H9 (cell line): ENCODE measurements at regions not wholly inside any gene's neighbourhood (a gene's known extent, or its start where the extent isn't known, plus 50 kb on each side); places are given as distances from the start of the nearest gene placed in this dataset.
"Not testable (repeated sequence)": the region's sequence is repeated elsewhere in the genome, so short reads cannot be mapped to it uniquely, and the experiment has no call there.

Source experiments
- DNase-seq: peaks from one replicate; pipeline ENCODE4 v3.0.0-alpha.2; 2017
- H2AFZ ChIP-seq: one replicate; pipeline ENCODE4 v1.6.1; 2013; ENCODE audit warnings: mild to moderate bottlenecking, low read length, control low read depth, moderate library complexity
- H2AK5ac ChIP-seq: 2 replicates; pipeline ENCODE4 v1.6.1; 2013; ENCODE audit warnings: low read length, control low read depth, mixed read lengths; ENCODE audit not compliant: insufficient read length
- H2BK120ac ChIP-seq: one replicate; pipeline ENCODE4 v1.6.1; 2013; ENCODE audit warnings: low read depth, mild to moderate bottlenecking, low read length, control low read depth, inconsistent platforms; ENCODE audit not compliant: poor library complexity, severe bottlenecking
- H2BK12ac ChIP-seq: 2 replicates; pipeline ENCODE4 v1.6.1; 2013; ENCODE audit warnings: low read length, control low read depth, mixed read lengths, low read depth; ENCODE audit not compliant: insufficient read length
- H2BK15ac ChIP-seq: 2 replicates; pipeline ENCODE4 v1.6.1; 2013; ENCODE audit warnings: low read depth, low read length, control low read depth
- H2BK20ac ChIP-seq: one replicate; pipeline ENCODE4 v1.6.1; 2013; ENCODE audit warnings: low read depth, mild to moderate bottlenecking, low read length, control low read depth, inconsistent platforms; ENCODE audit not compliant: poor library complexity, severe bottlenecking
- H2BK5ac ChIP-seq: 2 replicates; pipeline ENCODE4 v1.6.1; 2013; ENCODE audit warnings: low read length, control low read depth, mixed read lengths; ENCODE audit not compliant: insufficient read length
- H3K14ac ChIP-seq: 2 replicates; pipeline ENCODE4 v1.6.1; 2013; ENCODE audit warnings: low read length, control low read depth; ENCODE audit not compliant: insufficient read depth
- H3K18ac ChIP-seq: 2 replicates; pipeline ENCODE4 v1.6.1; 2013; ENCODE audit warnings: low read depth, mild to moderate bottlenecking, mixed read lengths, low read length, control low read depth; ENCODE audit not compliant: insufficient read length
- H3K23ac ChIP-seq: 2 replicates; pipeline ENCODE4 v1.6.1; 2013; ENCODE audit warnings: low read length, control low read depth, mixed read lengths, low read depth; ENCODE audit not compliant: insufficient read length
- H3K23me2 ChIP-seq: 2 replicates; pipeline ENCODE4 v1.6.1; 2013; ENCODE audit warnings: low read depth, mild to moderate bottlenecking, mixed read lengths, low read length, control low read depth; ENCODE audit not compliant: insufficient read length, poor library complexity, severe bottlenecking
- H3K27ac ChIP-seq: 2 replicates; pipeline ENCODE4 v1.5.1; 2013; ENCODE audit warnings: low read length, control low read depth, mixed read lengths, low read depth; ENCODE audit not compliant: insufficient read length
- H3K27me3 ChIP-seq: 2 replicates; pipeline ENCODE4 v1.6.1; 2013; ENCODE audit warnings: low read length, control low read depth, inconsistent platforms; ENCODE audit not compliant: insufficient read depth
- H3K4ac ChIP-seq: 2 replicates; pipeline ENCODE4 v1.6.1; 2013; ENCODE audit warnings: low read depth, mild to moderate bottlenecking, control low read depth, inconsistent platforms, low read length, moderate library complexity
- H3K4me1 ChIP-seq: 2 replicates; pipeline ENCODE4 v1.6.1; 2013; ENCODE audit warnings: low read length, control low read depth, inconsistent platforms; ENCODE audit not compliant: insufficient read depth
- H3K4me2 ChIP-seq: 2 replicates; pipeline ENCODE4 v1.6.1; 2013; ENCODE audit warnings: low read length, control low read depth, mixed read lengths; ENCODE audit not compliant: insufficient read length, insufficient read depth
- H3K56ac ChIP-seq: 2 replicates; pipeline ENCODE4 v1.6.1; 2013; ENCODE audit warnings: low read depth, mild to moderate bottlenecking, mixed read lengths, low read length, control low read depth; ENCODE audit not compliant: insufficient read length
- H3K79me1 ChIP-seq: 2 replicates; pipeline ENCODE4 v1.6.1; 2013; ENCODE audit warnings: low read depth, mild to moderate bottlenecking, moderate library complexity, low read length, control low read depth, inconsistent platforms; ENCODE audit not compliant: insufficient read depth, poor library complexity, severe bottlenecking
- H3K79me2 ChIP-seq: 2 replicates; pipeline ENCODE4 v1.6.1; 2013; ENCODE audit warnings: low read length, control low read depth, inconsistent platforms; ENCODE audit not compliant: insufficient read depth
- H3K9ac ChIP-seq: 2 replicates; pipeline ENCODE4 v1.6.1; 2013; ENCODE audit warnings: low read length, control low read depth, mixed read lengths; ENCODE audit not compliant: insufficient read length; ENCODE audit errors: extremely low read depth
- H3K9me3 ChIP-seq: one replicate; pipeline ENCODE4 v1.6.1; 2013; ENCODE audit warnings: low read depth, low read length, inconsistent platforms; ENCODE audit not compliant: control insufficient read depth
- H3T11ph ChIP-seq: one replicate; pipeline ENCODE4 v1.6.1; 2013; ENCODE audit warnings: mild to moderate bottlenecking, low read length, control low read depth, inconsistent platforms
- H4K20me1 ChIP-seq: one replicate; pipeline ENCODE4 v1.6.1; 2013; ENCODE audit not compliant: control insufficient read depth, insufficient read length, insufficient read depth
- H4K5ac ChIP-seq: 2 replicates; pipeline ENCODE4 v1.6.1; 2013; ENCODE audit warnings: low read depth, mild to moderate bottlenecking, mixed read lengths, low read length, control low read depth; ENCODE audit not compliant: insufficient read length
- H4K8ac ChIP-seq: replicated peaks from 2 replicates; pipeline ENCODE4 v1.6.1; 2013; ENCODE audit warnings: low read length, control low read depth, mixed read lengths, low read depth; ENCODE audit not compliant: insufficient read length
- H4K91ac ChIP-seq: 2 replicates; pipeline ENCODE4 v1.6.1; 2013; ENCODE audit warnings: low read depth, mild to moderate bottlenecking, moderate library complexity, mixed read lengths, low read length, control low read depth; ENCODE audit not compliant: insufficient read length
- H3K27ac Mint-ChIP-seq, 3 experiments: 2 replicates in 2 of 3; 3 replicates in 1 of 3; pipeline ENCODE4 v1.8.0; 2020 to 2021; ENCODE audit warnings: mixed read lengths in 3 of 3, mild to moderate bottlenecking in 1 of 3, moderate library complexity in 1 of 3
- H3K27me3 Mint-ChIP-seq: 2 replicates; pipeline ENCODE4 v1.8.0; 2021; ENCODE audit warnings: low read depth, mild to moderate bottlenecking, moderate library complexity, mixed read lengths
- H3K36me3 Mint-ChIP-seq, 3 experiments: 2 replicates in 2 of 3; 3 replicates in 1 of 3; pipeline ENCODE4 v1.8.0; 2020 to 2021; ENCODE audit warnings: low read depth in 3 of 3, mixed read lengths in 3 of 3; ENCODE audit not compliant: insufficient read depth in 1 of 3
- H3K4me1 Mint-ChIP-seq, 2 experiments: 2 replicates each; pipeline ENCODE4 v1.8.0; 2020; ENCODE audit warnings: mixed read lengths in 2 of 2
- H3K4me3 Mint-ChIP-seq, 2 experiments: 2 replicates in 1 of 2; 3 replicates in 1 of 2; pipeline ENCODE4 v1.8.0; 2020 to 2021; ENCODE audit warnings: mild to moderate bottlenecking in 2 of 2, mixed read lengths in 2 of 2, moderate library complexity in 1 of 2
- H3K9me3 Mint-ChIP-seq, 2 experiments: 2 replicates in 1 of 2; 3 replicates in 1 of 2; pipeline ENCODE4 v1.8.0; 2020; ENCODE audit warnings: mild to moderate bottlenecking in 2 of 2, mixed read lengths in 2 of 2, moderate library complexity in 1 of 2
- CTCF ChIP-seq: fragments of 200-600 bp; sonication (generic); conservative IDR thresholded peaks from 3 replicates; pipeline ENCODE4 v1.8.0; 2021; ENCODE audit warnings: antibody characterized with exemption, mild to moderate bottlenecking
- WGBS: extraction: QIAGEN DNeasy Blood & Tissue Kit; methylation state at CpG from one replicate; pipeline ENCODE4 v1.1.7; 2013; ENCODE audit warnings: missing lambda C conversion rate, low lambda C conversion rate, mixed read lengths; ENCODE audit not compliant: insufficient read length; ENCODE audit errors: extremely low coverage; 5-methylcytosine and 5-hydroxymethylcytosine counted together

GRCh38 chr2:34784701-34785100, 1185.6 kb upstream of the FAM98A start:
- no peak overlapping the region for H2BK15ac ChIP-seq

GRCh38 chr2:34750742-34751141, 1151.6 kb upstream of the FAM98A start:
- H3K27me3 Mint-ChIP-seq, H2BK120ac ChIP-seq, H3K9me3 Mint-ChIP-seq, H3K23me2 ChIP-seq, H3K27ac ChIP-seq, H3K79me2 ChIP-seq, H3K4ac ChIP-seq, H3K4me1 Mint-ChIP-seq, H3K56ac ChIP-seq, H4K8ac ChIP-seq, H3K9me3 ChIP-seq, H3K79me1 ChIP-seq, H2AFZ ChIP-seq, H4K91ac ChIP-seq, H3K4me2 ChIP-seq, H3K4me1 ChIP-seq, H3K4me3 Mint-ChIP-seq, H4K5ac ChIP-seq, H4K20me1 ChIP-seq, H3T11ph ChIP-seq, H3K27me3 ChIP-seq, H3K27ac Mint-ChIP-seq, H2BK20ac ChIP-seq, H2BK5ac ChIP-seq, H2BK15ac ChIP-seq, H2AK5ac ChIP-seq, H3K23ac ChIP-seq, H3K9ac ChIP-seq, H2BK12ac ChIP-seq, H3K18ac ChIP-seq, DNase-seq, H3K14ac ChIP-seq: not testable (repeated sequence)
- peaks cover 0 to 10% (median 0%) of the 10 kb centered on the region in 3 experiments; a peak in 2 of 7 replicates for H3K36me3 Mint-ChIP-seq
- WGBS: no CpG with 5 or more reads among the region's 7 CpGs

More at GRCh38 chr2:34784701-34785100, 1185.6 kb upstream of the FAM98A start:
- no peak overlapping the region for H3K14ac ChIP-seq
- H3T11ph ChIP-seq: no peak overlapping the region
- H4K91ac ChIP-seq: no peak overlapping the region
- Mint-ChIP-seq H3K27me3 (no peaks in the 10 kb centered on the region), H3K4me1 (peaks cover under 1 to 3% of the 10 kb centered on the region in 2 experiments), H3K36me3 (peaks cover 0 to 12% (median 3%) of the 10 kb centered on the region in 3 experiments; a peak in 3 of 7 replicates), H3K27ac (no peak overlapping the region), H3K4me3 (no peak overlapping the region), H3K9me3 (peaks cover 0 to 7% of the 10 kb centered on the region in 2 experiments; a peak in 2 of 5 replicates)
- H3K18ac ChIP-seq: no peak overlapping the region
- no peak overlapping the region for H4K8ac ChIP-seq
- H4K20me1 ChIP-seq: no peaks in the 10 kb centered on the region
- H3K4ac ChIP-seq: no peak overlapping the region
- no peaks in the 10 kb centered on the region; the same call in 1 of the 2 replicates for H3K4me1 ChIP-seq
- H4K5ac ChIP-seq: no peak overlapping the region
- H2BK12ac ChIP-seq: no peak overlapping the region
- no peaks in the 10 kb centered on the region for H3K23me2 ChIP-seq
- no peak overlapping the region for H2BK20ac ChIP-seq
- no peak overlapping the region for H2BK120ac ChIP-seq
- no peak overlapping the region for H2BK5ac ChIP-seq
- H2AK5ac ChIP-seq: no peak overlapping the region
- no peak for DNase-seq
- no peaks in the 10 kb centered on the region for H3K9me3 ChIP-seq
- H3K9ac ChIP-seq: no peak overlapping the region
- H3K27ac ChIP-seq: no peak overlapping the region
- no peak overlapping the region for H3K56ac ChIP-seq
- H3K23ac ChIP-seq: no peak overlapping the region
- no peaks in the 10 kb centered on the region for H3K79me2 ChIP-seq
- no peak overlapping the region for H2AFZ ChIP-seq
- TF ChIP-seq CTCF: no peak
- no CpG with 5 or more reads among the region's 1 CpG for WGBS
- no peaks in the 10 kb centered on the region for H3K27me3 ChIP-seq
- H3K79me1 ChIP-seq: no peaks in the 10 kb centered on the region
- H3K4me2 ChIP-seq: no peak overlapping the region
